ENCODE measurements at regions not wholly inside any gene's neighbourhood (a gene's known extent, or its start where the extent isn't known, plus 50 kb on each side); places are given as distances from the start of the nearest gene placed in this dataset.
"Not testable (repeated sequence)": the region's sequence is repeated elsewhere in the genome, so short reads cannot be mapped to it uniquely, and the experiment has no call there.

DNA sequence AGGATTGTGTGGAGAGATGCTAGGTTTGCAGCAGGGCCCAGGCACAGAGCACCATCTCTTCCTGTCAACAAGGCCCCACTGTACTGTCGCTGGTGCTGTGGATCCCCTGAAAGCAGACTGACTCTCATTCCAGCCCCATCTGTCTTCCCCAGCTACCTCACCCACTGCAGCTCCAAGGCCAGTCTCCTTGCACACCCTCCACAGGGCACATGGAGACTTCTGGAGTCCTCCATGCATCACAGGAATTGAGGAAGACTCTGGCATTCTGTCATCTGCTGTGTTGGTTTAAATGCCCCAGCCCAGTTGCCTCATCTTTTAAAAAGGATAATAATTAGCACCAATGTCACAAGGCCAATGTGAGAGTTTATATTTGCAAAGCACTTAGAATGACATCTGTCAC lies 301.2 kb downstream of the RPLP1 start:
- DNase-seq = no peak
- intact Hi-C loops (cut with DNase I) = no loop called here

DNA sequence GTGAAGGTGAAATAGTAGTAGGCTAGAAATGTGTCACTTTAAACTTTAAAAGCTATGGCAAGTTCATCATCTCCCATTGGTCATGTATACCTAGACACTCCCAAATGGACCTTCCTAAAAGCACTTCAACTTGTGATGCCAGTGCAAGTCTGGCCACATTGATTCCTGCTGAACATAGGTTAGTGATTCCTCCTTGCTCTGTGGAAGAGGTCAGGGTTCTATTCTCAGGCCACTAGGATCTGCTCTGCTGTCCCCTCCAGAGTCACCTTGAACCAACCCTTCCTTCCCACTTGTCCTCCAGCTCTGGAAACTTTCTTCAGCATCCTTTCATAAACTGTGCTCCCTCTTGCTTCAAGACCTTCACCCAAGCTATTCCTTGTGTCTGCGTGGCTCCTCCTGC lies 301.7 kb downstream of the RPLP1 start:
- intact Hi-C loops (cut with DNase I) = no loop called here
- ATAC-seq = no peak

More for the DNA sequence above, 301.2 kb downstream of the RPLP1 start:
- no peak for ATAC-seq

DNA sequence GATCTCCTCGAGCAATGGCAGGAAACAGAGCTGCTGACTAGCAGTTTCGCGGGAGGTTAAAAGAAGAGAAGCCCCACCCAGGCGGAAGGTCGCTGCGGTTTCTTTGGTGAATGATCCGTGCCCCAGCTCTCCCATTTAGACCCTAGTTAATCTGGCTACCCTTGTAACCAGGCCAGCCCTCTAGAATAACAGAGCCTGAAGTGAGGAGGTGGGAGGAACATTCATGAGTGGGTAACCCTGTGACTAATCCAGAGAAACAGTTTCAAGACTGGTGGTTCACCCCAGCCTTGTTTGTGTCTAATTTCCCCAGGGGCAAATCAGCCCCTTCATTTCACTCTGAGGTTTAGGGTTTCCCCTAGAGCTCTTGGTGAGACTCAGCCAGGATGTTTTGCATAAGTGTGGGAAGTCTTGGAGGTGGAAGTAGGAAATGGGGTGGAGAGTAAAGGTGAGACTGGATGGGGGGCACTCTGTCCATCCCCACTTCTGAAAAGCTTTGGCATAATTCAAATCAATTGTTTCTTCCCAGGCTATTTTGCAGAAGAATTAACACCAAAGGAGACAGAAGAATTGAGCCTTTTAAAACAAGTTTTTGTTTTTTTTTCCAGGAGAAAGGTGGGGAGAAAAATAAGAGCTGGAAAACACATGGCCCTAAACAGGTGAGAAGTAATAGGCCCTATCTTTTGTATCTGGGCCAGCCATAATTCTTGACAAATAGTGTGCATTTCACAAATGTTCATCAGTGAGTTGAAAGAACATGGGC lies 303.1 kb downstream of the RPLP1 start:
- intact Hi-C loops (cut with DNase I) = no loop called here
- ATAC-seq = no peak
- DNase-seq = no peak

More for the DNA sequence above, 301.7 kb downstream of the RPLP1 start:
- DNase-seq = no peak

DNA sequence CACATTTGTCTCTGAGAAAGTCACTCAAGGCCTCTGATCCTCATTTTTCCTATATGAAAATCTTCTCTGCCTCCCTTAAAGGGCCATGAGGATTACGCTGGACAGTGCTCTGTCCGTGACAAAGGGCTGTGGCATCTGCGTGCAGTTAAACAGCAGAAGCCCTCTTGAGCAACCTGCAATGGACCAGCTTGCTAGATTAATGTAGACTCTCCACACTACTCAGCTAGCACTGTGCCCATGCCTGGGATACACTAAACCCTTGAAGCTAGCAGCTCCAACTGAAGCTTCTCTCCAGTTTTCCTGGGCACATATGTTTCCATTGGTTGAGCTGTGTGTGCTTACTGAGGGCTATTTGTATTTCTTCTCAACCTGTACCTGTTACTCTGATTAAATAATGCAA lies 303.8 kb downstream of the RPLP1 start:
- intact Hi-C loops (cut with DNase I) = no loop called here
- DNase-seq = no peak
- ATAC-seq = no peak

GRCh38 chr15:69757186-69757585 lies 304.6 kb downstream of the RPLP1 start:
- DNase-seq (no peak), ATAC-seq (no peak)
- intact Hi-C loops (cut with DNase I) = no loop called here

GRCh38 chr15:69758291-69758771 lies 305.7 kb downstream of the RPLP1 start:
- intact Hi-C loops (cut with DNase I) = no loop called here
- ATAC-seq (no peak), DNase-seq (no peak)

DNA sequence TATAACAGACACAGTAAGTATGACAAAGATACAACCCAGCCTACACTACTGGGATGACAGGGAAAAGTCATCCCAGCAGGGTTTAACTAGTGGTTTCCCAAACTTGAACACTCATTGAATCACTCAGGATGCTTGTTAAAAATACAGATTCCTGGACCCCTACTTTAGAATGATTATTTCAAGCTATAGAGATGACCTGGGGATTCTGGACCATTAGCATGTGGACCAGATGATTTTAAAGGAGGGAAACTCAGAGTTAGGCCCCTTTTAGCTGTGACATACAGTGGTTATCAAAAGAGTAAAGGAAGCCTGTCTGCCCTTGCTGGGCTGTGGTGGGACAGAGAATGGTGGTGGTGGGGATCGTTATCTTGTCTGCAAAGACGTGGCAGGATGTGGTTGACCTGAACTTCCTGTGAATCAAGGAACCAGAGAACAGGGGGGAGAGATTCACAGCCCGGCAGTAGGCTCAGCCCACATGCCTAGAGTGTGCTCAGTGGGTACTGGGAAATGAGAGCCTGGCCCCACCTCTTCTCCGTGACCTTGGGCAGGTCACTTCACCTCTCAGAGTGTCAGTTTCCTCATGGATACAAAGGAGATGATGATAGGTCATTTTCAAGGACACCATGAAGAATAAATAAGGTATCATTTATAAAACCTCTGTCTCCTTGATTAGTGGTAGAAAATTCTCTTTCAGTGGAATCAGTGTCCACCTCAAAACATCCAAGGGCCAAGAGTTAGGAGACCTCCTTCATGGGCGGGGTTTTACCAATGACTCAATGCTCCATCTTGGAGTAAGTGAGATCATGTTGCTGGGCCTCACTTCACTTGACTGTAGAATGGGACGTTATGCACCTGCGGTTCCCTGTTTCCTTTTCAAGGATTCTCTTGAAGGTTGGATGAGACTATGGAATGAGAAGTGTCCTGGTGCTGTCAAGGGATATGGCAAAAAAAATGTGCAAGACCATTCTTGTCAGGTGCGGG lies 306.5 kb downstream of the RPLP1 start:
- intact Hi-C loops (cut with DNase I) = no loop called here
- DNase-seq (peak; percentile 33), ATAC-seq (peak; percentile 33 to 71)

- peak in 1 of 2 donors; percentile 28 for ATAC-seq
- intact Hi-C loops (cut with DNase I) = no loop called here
These were observed 307.7 kb downstream of the RPLP1 start for GRCh38 chr15:69760258-69760845.

GRCh38 chr15:69760890-69761568 lies 308.4 kb downstream of the RPLP1 start:
- DNase-seq (peak; percentile 72), ATAC-seq (peak; percentile 77 to 93)
- intact Hi-C loops (cut with DNase I) = no loop called here

More at GRCh38 chr15:69760258-69760845, 307.7 kb downstream of the RPLP1 start:
- DNase-seq = no peak

GRCh38 chr15:69762373-69763148 lies 309.9 kb downstream of the RPLP1 start:
- intact Hi-C loops (cut with DNase I) = no loop called here
- ATAC-seq (no peak), DNase-seq (no peak)

DNA sequence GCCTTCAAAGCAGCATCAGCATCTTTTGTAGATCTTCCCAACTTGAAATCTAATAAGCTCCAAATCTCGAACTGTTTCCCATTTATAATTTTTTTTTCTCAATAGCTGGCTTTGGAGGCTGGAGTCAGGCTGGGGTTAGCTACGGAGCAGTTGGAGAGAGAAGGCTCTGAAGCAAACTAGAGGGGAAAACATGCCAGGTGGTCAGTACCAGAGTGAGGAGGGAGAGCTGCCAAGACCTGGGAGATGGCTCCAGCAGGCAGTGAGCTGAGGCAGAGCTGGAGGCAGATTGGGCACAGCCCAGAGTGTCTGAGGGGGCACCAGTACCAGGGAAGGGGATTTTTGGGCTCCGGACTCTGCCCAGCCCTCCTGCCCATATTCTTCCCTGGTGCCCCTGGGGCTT lies 311.2 kb downstream of the RPLP1 start:
- no peak for DNase-seq
- intact Hi-C loops (cut with DNase I) = no loop called here
- ATAC-seq = no peak

DNA sequence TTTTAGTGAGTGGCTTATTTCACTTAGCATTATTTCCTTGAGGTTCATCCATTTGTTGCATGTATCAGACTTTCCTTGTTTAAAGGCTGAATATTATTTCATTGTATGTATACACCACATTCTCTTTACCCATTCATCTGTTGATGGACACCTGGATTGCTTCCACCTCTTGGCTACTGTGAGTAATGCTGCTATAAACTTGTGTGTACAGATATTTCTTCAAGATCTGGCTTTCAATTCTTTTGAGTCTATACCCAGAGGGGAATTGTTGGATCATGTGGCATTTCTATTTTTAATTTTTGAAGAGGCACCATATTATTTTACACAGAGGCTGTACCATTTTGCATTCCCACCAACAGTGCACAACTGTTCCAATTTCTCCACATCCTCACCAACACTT lies 313.5 kb downstream of the RPLP1 start:
- no peak for ATAC-seq
- intact Hi-C loops (cut with DNase I) = no loop called here
- DNase-seq = no peak

GRCh38 chr15:69767191-69767590 lies 314.6 kb downstream of the RPLP1 start:
- intact Hi-C loops (cut with DNase I) = no loop called here
- DNase-seq (no peak), ATAC-seq (no peak)

- ATAC-seq; intact Hi-C loops (cut with DNase I); DNase-seq: not testable (repeated sequence)
These were observed 316.7 kb downstream of the RPLP1 start for GRCh38 chr15:69769336-69769735.

DNA sequence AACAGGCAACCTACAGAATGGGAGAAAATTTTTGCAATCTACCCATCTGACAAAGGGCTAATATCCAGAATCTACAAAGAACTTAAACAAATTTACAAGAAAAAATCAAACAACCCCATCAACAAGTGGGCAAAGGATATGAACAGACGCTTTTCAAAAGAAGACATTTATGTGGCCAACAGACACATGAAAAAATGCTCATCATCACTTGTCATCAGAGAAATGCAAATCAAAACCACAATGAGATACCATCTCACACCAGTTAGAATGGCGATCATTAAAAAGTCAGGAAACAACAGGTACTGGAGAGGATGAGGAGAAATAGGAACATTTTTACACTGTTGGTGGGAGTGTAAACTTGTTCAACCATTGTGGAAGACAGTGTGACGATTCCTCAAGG lies 321.6 kb downstream of the RPLP1 start:
- intact Hi-C loops (cut with DNase I); ATAC-seq; DNase-seq: not testable (repeated sequence)

DNA sequence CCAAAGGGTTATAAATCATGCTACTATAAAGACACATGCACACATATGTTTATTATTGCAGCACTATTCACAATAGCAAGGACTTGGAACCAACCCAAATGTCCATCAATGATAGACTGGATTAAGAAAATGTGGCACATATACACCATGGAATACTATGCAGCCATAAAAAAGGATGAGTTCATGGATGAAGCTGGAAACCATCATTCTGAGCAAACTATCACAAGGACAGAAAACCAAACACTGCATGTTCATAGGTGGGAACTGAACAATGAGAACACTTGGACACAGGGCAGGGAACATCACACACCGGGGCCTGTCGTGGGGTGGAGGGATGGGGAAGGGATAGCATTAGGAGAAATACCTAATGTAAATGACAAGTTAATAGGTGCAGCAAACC lies 322.1 kb downstream of the RPLP1 start:
- ATAC-seq; intact Hi-C loops (cut with DNase I); DNase-seq: not testable (repeated sequence)

DNA sequence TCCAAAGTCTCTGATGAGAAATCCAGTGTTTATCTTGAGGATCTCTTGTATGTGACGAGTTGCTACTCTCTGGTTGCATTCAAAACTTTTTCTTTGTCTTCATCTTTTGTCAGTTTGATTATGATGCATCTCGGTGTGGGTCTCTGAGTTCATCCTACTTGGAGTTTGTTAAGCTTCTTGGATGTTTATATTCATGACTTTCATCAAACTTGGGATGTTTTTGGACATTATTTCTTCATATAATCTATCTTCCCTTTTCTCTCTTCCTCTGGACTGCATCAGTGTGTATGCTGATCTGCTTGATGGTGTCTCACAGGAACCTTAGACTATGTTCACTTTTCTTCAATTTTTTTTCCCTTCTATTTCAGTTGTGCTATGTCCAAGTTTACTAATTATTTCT lies 320.4 kb downstream of the TLE3 start:
- no peak for ATAC-seq
- DNase-seq = no peak
- intact Hi-C loops (cut with DNase I) = no loop called here

DNA sequence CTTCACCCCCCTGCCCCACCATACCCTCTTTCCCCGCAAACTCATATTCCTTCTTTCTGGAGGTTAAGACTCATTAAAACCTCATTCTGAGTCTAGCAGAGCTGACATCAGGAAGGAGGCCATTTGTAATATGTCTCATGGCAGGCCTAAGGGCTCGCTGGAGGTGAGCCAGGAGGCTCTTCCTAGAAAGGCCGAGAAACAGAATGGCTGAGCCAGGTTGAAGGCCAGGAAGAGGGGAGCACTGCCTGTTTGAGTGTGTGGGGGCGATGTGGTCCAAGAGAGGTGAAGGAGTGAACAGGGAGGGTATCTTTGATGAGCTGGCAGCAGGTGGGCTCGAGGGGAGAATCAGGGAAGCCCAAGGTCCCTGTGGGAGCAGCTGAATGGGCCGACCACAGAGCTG lies 317.3 kb downstream of the TLE3 start:
- ATAC-seq = no peak
- no peak for DNase-seq
- intact Hi-C loops (cut with DNase I) = no loop called here
